A549 (cell line): ENCODE measurements at regions not wholly inside any gene's neighbourhood (a gene's known extent, or its start where the extent isn't known, plus 50 kb on each side); places are given as distances from the start of the nearest gene placed in this dataset.

Experiments
- BHLHE40 ChIP-seq: IDR thresholded peaks from 2 replicates; pipeline ENCODE4 v1.6.1; 2012; ENCODE audit warnings: low read depth, low read length, inconsistent platforms
- CBX8 ChIP-seq: fragments of 200-600 bp; sonication (generic); IDR thresholded peaks from 2 replicates; pipeline ENCODE4 v1.6.1; 2016
- CHD2 ChIP-seq: fragments of 150-350 bp; IDR thresholded peaks from 2 replicates; pipeline ENCODE4 v1.6.1; 2014; ENCODE audit warnings: low read length; ENCODE audit not compliant: partially characterized antibody
- CTCF ChIP-seq: fragments of >200 bp; sonication (Bioruptor Twin); formaldehyde crosslinking; IDR thresholded peaks from 3 replicates; pipeline ENCODE4 v1.5.1; 2016
- ELK1 ChIP-seq: fragments of 150-350 bp; IDR thresholded peaks from 2 replicates; pipeline ENCODE4 v1.6.1; 2014; ENCODE audit warnings: low read depth, mild to moderate bottlenecking, low read length
- FOXS1 ChIP-seq: fragments of 250-450 bp; sonication (Bioruptor Pico); IDR thresholded peaks from 2 replicates; pipeline ENCODE4 v1.5.0; 2020; ENCODE audit warnings: mild to moderate bottlenecking, moderate library complexity
- JUN ChIP-seq, 2 experiments: fragments of >200 bp; sonication (Bioruptor Twin); formaldehyde crosslinking; IDR thresholded peaks; 2 replicates in 1 of 2; 3 replicates in 1 of 2; pipeline ENCODE4 v1.6.1; 2016 to 2017
- POLR2A ChIP-seq: IDR thresholded peaks from 2 replicates; pipeline ENCODE4 v1.6.1; 2012; ENCODE audit warnings: mild to moderate bottlenecking, low read length
- POLR2AphosphoS2 ChIP-seq: conservative IDR thresholded peaks from 2 replicates; pipeline ENCODE4 v1.6.1; 2012; ENCODE audit warnings: low read length, improper control_type of control experiment, inconsistent platforms
- SMC3 ChIP-seq: fragments of >200 bp; sonication (Bioruptor Twin); formaldehyde crosslinking; IDR thresholded peaks from 3 replicates; pipeline ENCODE4 v1.6.1; 2018; ENCODE audit warnings: inconsistent platforms
- ZFP36 ChIP-seq: fragments of 450-650 bp; IDR thresholded peaks from 2 replicates; pipeline ENCODE4 v1.6.1; 2014; ENCODE audit warnings: borderline replicate concordance; ENCODE audit not compliant: partially characterized antibody
- TF ChIP-seq, protein P1 (sequence below): IDR thresholded peaks from 2 replicates; pipeline ENCODE4 v1.6.1; 2012; ENCODE audit warnings: low read depth, borderline replicate concordance

DNA sequence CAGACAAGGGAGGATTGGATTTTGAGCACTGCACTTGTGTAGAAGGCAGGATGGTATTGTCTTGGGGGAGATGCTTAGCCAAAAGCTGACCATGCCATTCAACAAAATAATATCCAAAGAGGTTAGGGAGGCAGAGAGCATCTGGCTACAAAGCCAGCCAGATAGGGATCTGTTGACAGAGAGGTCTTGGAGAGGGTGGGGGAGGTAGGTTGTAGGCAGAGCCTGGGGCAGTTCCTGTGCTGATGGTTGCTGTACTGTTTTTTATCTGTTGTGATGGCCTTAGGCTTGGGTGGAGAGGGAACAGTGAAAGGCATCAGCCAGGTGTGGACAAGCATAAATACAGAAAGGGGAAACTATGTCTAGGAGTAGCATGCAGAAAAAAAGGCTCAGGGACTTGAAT is 100.9 kb downstream of the AQP4 start:
- TF ChIP-seq CTCF (no peak), CBX8 (no peak), CHD2 (no peak), ZFP36 (no peak), JUN (IDR thresholded peaks at IDR 0.05) (no peak), SMC3 (no peak), POLR2A (no peak), ELK1 (no peak), FOXS1 (CRISPR knock-in tag) (no peak), POLR2AphosphoS2 (no peak), BHLHE40 (no peak)
- TF ChIP-seq, protein P1, sequence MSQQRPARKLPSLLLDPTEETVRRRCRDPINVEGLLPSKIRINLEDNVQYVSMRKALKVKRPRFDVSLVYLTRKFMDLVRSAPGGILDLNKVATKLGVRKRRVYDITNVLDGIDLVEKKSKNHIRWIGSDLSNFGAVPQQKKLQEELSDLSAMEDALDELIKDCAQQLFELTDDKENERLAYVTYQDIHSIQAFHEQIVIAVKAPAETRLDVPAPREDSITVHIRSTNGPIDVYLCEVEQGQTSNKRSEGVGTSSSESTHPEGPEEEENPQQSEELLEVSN = no peak
